Vagina (tissue), 2 donors: ENCODE measurements at regions not wholly inside any gene's neighbourhood (a gene's known extent, or its start where the extent isn't known, plus 50 kb on each side); places are given as distances from the start of the nearest gene placed in this dataset.

Source experiments
- CTCF ChIP-seq, 3 experiments: fragments of 450-650 bp in 2 of 3; fragments of 200-600 bp in 1 of 3; sonication (generic) in 1 of 3; IDR thresholded peaks; one replicate each; pipeline ENCODE4 v1.5.1; 2017 to 2019; ENCODE audit warnings: antibody characterized with exemption in 3 of 3, mild to moderate bottlenecking in 2 of 3, moderate library complexity in 2 of 3
- POLR2A ChIP-seq, 2 donors: fragments of 450-650 bp; IDR thresholded peaks; one replicate each; pipeline ENCODE4 v1.6.1; 2017; ENCODE audit warnings: antibody characterized with exemption in 2 of 2, mild to moderate bottlenecking in 2 of 2, moderate library complexity in 2 of 2
- POLR2AphosphoS5 ChIP-seq, 2 donors: sonication (generic); formaldehyde crosslinking; IDR thresholded peaks; one replicate each; pipeline ENCODE4 v1.9.0; 2017; ENCODE audit warnings: antibody characterized with exemption in 2 of 2, mild to moderate bottlenecking in 2 of 2, low read depth in 1 of 2; ENCODE audit not compliant: insufficient read depth in 1 of 2

- TF ChIP-seq CTCF (IDR thresholded peaks at IDR 0.05): no peak
- no peak for TF ChIP-seq POLR2A (IDR thresholded peaks at IDR 0.05)
- TF ChIP-seq POLR2AphosphoS5 (IDR thresholded peaks at IDR 0.05; ENCODE audit: insufficient read depth in 1 of 2, low read depth in 1 of 2): no peak
Measured at GRCh38 chr1:80171631-80172030, 1165.1 kb upstream of the ADGRL4 start.
